Peyer's patch (tissue), 4 donors: ENCODE measurements at regions not wholly inside any gene's neighbourhood (a gene's known extent, or its start where the extent isn't known, plus 50 kb on each side); places are given as distances from the start of the nearest gene placed in this dataset.

Experiments used
- POLR2A ChIP-seq, 2 donors: fragments of 450-650 bp; IDR thresholded peaks; one replicate each; pipeline ENCODE4 v1.5.1; 2017; ENCODE audit warnings: antibody characterized with exemption in 2 of 2, mild to moderate bottlenecking in 2 of 2, moderate library complexity in 2 of 2
- TF ChIP-seq, protein P1 (sequence below), 6 experiments: fragments of 450-650 bp in 4 of 6; fragments of 200-600 bp in 2 of 6; sonication (generic) in 1 of 6; IDR thresholded peaks; one replicate each; pipeline ENCODE4 v1.5.1; 2017 to 2019; ENCODE audit warnings: antibody characterized with exemption in 6 of 6, mild to moderate bottlenecking in 3 of 6, moderate library complexity in 1 of 6

DNA sequence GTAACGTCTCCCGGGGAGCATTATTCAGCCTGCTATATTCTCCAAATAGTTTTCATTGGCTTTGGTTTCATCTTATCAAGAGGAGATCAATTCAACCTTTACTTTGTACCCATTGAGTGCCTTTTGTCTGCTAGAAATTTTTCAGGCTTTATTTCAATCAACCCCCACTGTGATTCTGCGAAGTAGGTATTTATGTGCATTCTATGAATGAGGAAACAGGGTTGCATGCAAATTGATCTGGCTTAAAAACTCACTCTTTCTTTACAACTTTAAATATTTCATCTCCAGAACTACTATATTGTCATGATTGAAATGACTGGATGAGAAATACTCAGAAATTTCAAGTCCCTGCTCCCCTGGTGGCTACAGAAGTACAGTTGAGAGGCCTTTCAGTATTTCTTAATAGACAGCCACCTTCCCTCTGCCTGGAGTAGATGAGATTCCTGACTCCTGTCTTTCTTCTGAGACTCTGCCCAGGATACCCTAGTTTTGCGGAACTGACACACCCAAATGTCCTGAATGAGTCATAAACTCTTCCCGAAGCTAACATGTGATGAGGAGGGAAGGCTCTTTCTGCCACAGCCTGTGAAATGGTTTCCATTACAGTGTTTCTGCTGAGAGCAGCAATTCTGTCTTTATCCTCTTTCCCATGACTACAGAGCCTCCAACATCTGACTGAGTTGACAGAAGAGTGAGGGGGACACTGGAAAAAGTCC lies 52.6 kb upstream of the TNC start:
- TF ChIP-seq, protein P1, sequence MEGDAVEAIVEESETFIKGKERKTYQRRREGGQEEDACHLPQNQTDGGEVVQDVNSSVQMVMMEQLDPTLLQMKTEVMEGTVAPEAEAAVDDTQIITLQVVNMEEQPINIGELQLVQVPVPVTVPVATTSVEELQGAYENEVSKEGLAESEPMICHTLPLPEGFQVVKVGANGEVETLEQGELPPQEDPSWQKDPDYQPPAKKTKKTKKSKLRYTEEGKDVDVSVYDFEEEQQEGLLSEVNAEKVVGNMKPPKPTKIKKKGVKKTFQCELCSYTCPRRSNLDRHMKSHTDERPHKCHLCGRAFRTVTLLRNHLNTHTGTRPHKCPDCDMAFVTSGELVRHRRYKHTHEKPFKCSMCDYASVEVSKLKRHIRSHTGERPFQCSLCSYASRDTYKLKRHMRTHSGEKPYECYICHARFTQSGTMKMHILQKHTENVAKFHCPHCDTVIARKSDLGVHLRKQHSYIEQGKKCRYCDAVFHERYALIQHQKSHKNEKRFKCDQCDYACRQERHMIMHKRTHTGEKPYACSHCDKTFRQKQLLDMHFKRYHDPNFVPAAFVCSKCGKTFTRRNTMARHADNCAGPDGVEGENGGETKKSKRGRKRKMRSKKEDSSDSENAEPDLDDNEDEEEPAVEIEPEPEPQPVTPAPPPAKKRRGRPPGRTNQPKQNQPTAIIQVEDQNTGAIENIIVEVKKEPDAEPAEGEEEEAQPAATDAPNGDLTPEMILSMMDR (IDR thresholded peaks at IDR 0.05) = no peak
- no peak for TF ChIP-seq POLR2A (IDR thresholded peaks at IDR 0.05)
